HG02610 (cell line): ENCODE measurements at regions not wholly inside any gene's neighbourhood (a gene's known extent, or its start where the extent isn't known, plus 50 kb on each side); places are given as distances from the start of the nearest gene placed in this dataset.

ENCODE experiments used
- ATAC-seq: cut with Tn5 transposase; IDR thresholded peaks from one replicate; pipeline ENCODE4 v1.9.1; 2021; ENCODE audit warnings: mild to moderate bottlenecking, moderate library complexity; ENCODE audit not compliant: unreplicated experiment

- no peak for ATAC-seq
These were observed 84.3 kb upstream of the MPP7 start for GRCh38 chr10:28387140-28387539.

- no peak for ATAC-seq
These were observed 88.4 kb upstream of the MPP7 start for GRCh38 chr10:28391283-28391682.

GRCh38 chr10:28393956-28394568 is 91.2 kb upstream of the MPP7 start:
- ATAC-seq: peak; percentile 67

DNA sequence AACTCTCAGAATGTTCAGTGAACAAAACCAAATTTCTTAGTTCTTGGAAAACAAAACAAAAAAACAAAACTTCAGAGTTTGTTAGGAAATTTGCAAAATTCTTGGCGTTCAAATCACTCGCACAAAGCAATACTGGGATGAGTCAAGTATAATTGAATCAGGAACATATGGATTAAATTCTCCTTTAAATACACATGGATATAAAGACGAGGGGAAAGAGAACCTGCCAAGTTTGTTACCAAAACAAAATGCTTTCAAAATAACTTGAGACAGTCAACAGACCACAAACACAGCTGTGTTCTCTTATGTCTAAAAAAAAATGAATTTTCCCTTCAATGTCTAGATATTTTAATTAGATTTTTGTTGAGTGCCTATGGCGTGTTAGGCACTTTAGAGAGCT is 93.5 kb upstream of the MPP7 start:
- no peak for ATAC-seq

DNA sequence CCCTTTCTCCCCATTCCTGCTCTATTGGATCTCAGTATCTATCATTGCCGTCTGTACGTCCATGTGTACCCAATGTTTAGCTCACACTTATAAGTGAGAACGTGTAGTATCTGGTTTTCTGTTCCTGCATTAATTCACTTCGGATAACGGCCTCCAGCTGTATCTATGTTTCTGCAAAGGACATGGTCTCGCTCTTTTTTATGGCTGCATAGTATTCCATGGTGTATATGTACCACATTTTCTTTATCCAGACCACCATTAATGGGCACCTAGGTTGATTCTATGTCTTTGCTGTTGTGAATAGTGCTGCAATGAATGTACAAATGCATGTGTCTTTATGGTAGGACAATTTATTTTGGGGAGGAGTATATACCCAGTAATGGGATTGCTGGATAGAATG is 94.4 kb upstream of the MPP7 start:
- ATAC-seq: no peak

DNA sequence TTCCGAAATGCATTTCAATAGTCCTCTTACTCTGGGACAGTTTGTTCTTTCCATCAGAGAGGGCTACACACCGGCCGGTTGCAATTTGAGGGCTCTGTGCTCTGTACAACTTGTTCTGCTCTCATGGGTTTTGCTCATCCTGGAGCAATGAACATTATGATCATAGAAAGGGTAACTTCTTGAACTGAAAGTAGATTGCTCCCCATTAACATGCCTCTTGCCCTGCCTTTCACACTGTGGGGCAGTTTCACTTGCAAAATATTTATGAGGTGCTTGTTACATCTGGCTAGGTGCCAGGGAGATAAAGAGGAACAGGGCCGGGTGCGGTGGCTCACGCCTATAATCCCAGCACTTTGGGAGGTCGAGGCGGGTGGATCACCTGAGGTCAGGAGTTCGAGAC is 97.3 kb upstream of the MPP7 start:
- no peak for ATAC-seq

DNA sequence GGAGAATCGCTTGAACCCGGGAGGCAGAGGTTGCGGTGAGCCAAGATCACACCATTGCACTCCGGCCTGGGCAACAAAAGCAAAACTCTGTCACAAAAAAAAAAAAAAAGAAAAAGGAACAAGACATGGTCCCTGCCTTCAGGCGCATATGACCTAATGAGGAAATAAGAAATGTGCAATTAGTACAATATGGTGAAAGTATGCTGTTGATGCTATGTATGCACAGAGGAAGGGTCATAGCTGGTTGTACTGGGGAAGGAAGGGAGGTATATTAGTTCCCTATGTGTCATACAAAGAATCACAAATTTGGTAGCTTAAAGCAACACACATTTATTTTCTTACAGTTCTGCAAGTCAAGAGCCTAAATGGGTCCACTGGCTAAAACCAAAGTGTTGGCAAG is 97.8 kb upstream of the MPP7 start:
- no peak for ATAC-seq

DNA sequence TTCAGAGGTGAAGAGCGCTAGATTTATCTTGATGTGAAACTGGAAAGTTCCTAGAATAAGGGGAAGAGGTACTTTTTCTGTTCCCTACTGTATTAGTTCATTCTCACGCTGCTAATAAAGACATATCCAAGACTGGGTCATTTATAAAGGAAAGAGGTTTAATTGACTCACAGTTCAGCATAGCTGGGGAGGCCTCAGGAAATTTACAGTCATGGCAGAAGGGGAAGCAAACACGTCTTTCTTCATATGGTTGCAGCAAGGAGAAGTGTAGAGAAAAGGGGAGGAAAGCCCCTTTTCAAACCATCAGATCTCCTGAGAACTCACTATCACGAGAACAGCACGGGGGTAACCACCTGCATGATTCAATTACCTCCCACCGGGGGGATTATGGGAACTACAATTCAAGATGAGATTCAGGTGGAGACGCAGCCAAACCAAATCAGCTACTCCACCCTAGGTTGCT is 99.8 kb upstream of the MPP7 start:
- peak; percentile 54 for ATAC-seq

GRCh38 chr10:28403090-28403489 is 100.2 kb upstream of the MPP7 start:
- ATAC-seq: peak; percentile 19

DNA sequence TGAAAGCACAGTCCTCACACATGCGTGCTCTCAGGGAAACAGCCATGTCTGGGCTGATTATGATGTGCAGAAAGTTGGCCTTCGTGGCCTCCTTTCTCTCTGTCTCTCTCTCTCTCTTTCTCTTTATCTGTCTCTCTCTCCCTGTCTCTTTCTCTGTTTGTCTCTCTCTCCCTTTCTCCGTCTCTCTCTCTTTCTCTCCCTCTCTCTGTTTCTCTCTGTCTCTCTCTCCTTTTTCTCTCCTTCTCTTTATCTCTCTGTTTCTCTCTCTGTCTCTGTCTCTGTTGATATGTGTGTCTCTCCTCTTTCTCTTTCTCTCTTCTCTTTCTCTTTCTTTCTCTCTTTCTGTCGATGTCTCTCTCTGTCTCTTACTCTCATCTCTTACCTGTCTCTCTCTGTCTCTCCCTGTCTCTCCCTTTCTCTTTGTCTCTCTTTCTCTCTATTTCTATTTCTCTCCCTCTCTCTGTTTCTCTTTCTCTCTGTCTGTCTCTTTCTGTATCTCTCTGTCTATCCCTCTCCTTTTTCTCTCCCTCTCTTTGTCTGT is 105.4 kb upstream of the MPP7 start:
- no peak for ATAC-seq

- ATAC-seq: no peak
These were observed 107.7 kb upstream of the MPP7 start for GRCh38 chr10:28410420-28411135.

DNA sequence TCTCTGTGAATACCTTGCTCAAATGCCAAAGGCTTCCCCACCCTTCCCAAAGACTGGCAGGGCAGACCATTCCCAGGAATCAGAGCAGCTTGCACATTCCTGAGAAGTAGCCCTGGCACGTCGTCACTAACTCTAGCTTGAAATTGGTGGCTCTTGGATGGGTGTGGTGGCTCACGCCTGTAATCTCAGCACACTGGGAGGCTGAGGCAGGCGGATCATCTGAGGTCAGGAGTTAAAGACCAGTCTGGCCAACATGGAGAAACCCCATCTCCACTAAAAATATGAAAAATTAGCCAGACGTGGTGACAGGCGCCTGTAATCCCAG is 108.2 kb upstream of the MPP7 start:
- no peak for ATAC-seq

- peak; percentile 71 for ATAC-seq
These were observed 108.8 kb upstream of the MPP7 start for GRCh38 chr10:28411648-28412047.

DNA sequence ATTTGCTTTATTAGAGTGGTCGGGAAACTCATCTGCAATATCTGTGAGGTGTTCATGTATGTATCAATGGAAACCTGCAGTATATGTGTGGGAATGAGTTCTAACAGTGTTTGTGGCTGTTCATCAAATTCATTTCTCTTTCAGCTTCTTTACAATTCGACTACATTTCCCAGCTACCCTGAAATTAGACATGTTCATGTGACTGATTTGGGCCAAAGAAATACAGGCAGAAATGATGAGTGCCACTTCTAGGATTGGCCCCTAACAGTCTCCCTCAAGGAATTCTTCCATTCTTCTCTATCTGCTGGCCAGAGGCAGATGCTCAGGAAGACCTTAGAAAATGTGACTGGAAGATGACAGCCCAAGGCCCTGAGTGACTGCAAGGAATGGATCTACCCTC is 114.8 kb upstream of the WAC start:
- ATAC-seq: no peak

- ATAC-seq: no peak
These were observed 107.5 kb upstream of the WAC start for GRCh38 chr10:28425422-28425821.

- ATAC-seq: no peak
These were observed 106.3 kb upstream of the WAC start for GRCh38 chr10:28426392-28427159.

- ATAC-seq: no peak
These were observed 105.5 kb upstream of the WAC start for GRCh38 chr10:28427376-28427775.

DNA sequence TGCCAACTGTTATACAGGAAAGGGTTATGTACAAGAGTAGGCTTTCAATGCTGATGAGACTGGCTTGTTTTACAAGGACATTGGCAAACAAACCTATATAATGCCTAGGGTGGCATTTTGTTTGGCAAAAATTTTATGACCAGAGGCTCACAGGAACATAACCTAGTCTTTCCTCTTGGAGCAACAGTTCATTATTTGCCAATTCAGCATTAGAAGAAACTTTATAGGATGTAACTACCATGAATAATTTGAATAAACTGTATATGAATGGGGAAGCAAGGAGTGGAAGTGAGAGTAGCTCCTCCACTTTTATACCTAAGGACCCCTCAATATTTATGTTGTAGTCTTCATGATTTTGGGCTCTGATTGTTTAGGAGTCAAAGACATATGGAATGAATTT is 103.9 kb upstream of the WAC start:
- no peak for ATAC-seq

DNA sequence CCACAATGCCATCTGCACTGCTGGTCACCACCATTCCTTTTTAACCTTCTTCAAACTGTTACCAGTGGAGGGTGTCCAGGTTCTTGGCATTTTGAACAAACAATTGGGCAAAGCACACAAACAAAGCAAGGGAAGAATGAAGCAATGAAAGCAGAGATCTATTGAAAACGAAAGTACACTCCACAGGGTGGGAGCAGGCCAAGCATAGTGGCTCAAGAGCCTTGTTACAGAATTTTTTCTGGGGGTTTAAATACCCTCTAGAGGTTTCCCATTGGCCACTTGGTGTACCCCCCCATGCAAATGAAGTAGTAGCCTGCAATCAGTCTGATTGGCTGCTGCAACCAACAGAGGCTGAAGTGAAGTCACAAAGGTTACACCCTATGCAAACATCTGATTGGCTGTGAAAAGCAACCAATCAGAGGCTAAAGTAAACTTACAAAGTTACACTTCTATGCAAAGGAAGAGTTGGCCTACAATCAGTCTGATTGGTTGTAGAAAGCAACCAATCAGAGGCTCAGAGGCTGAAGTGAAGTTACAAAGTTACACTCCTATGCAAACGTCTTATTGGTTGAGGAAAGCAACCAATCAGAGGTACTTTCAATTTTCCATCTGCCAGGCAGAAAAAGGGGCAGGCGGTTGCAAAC is 103.2 kb upstream of the WAC start:
- ATAC-seq: no peak

- no peak for ATAC-seq
These were observed 101.8 kb upstream of the WAC start for GRCh38 chr10:28431139-28431538.

GRCh38 chr10:28432210-28432676 is 100.7 kb upstream of the WAC start:
- no peak for ATAC-seq
